ENCODE measurements at regions not wholly inside any gene's neighbourhood (a gene's known extent, or its start where the extent isn't known, plus 50 kb on each side); places are given as distances from the start of the nearest gene placed in this dataset.

GRCh38 chr14:61107869-61108493 is 126.9 kb downstream of the SLC38A6 start:
- no peak for DNase-seq (ENCODE audit: low read depth)

- no peak for DNase-seq (ENCODE audit: low read depth)
These were observed 126.1 kb downstream of the SLC38A6 start for GRCh38 chr14:61106959-61107641.

GRCh38 chr14:61106271-61106958 is 125.4 kb downstream of the SLC38A6 start:
- DNase-seq (ENCODE audit: low read depth): no peak

GRCh38 chr14:61104358-61104757 is 123.3 kb downstream of the SLC38A6 start:
- DNase-seq (ENCODE audit: low read depth): no peak

GRCh38 chr14:61103541-61104339 is 122.7 kb downstream of the SLC38A6 start:
- peak; percentile 94 for DNase-seq (ENCODE audit: low read depth)

GRCh38 chr14:61102549-61103466 is 121.8 kb downstream of the SLC38A6 start:
- no peak for DNase-seq (ENCODE audit: low read depth)
